ENCODE measurements at regions not wholly inside any gene's neighbourhood (a gene's known extent, or its start where the extent isn't known, plus 50 kb on each side); places are given as distances from the start of the nearest gene placed in this dataset.
"Not testable (repeated sequence)": the region's sequence is repeated elsewhere in the genome, so short reads cannot be mapped to it uniquely, and the experiment has no call there.

- DNase-seq = no peak
These were observed 201.1 kb downstream of the PALM2AKAP2 start for GRCh38 chr9:109981091-109981490.

DNA sequence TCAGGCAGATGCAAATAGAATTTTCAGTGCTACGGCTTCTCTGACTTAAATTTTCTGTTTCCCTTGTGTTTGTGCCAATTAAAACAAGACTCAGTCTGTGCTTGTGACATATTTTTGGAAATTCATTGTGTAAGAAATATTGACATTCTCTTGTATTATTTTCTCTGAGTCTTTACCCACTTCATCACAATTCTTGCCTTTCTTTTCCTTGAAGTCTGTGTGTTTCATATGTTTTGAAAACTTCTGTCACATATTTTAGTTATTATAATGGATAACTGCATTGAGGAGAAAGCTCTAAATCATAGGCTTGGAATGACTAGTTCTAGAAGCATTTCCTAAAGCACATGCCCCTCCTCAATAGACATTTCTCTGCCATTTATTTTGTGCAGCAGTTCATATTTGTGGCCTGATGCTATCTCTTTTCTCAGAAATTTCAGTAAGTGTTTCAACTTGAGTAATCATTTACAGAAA lies 206.6 kb downstream of the PALM2AKAP2 start:
- no peak for DNase-seq

DNA sequence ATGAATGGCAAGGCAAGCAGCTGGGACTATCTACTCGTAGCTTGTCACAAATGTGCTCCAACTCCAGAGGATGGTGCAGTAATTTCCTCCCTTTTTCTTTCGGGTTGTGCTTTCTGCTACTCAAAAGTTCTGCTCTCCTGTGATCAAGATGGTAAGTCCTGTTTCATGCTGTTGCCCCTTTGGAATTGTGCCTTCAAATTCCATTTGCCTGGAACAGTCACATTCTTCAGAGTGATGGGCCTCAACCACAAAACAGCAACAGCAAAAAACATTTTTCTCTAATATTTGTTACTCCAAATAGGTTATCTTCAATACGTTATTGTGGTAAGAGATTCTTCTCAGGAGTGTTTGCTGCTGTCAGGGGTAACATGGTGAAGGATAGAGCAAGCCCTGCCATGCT lies 209.3 kb downstream of the PALM2AKAP2 start:
- no peak for DNase-seq

- no peak for DNase-seq
These were observed 210.5 kb downstream of the PALM2AKAP2 start for GRCh38 chr9:109990541-109990940.

DNA sequence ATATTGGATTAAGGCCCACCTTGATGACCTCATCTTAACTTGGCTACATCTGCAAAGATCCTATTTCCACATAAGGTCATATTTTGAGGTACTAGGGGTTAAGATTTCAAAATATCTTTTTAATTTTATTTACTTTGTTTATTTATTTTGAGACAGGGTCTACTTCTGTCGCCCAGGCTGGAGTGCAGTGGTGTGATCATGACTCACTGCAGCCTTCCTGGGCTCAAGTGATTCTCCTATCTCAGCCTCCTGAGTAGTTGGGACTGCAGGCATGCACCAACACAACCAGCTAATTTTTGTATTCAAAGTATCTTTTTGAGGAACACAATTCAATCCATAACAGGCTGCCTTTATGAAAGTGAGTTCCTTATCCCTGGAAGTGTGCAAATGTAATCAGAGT lies 212.3 kb downstream of the PALM2AKAP2 start:
- no peak for DNase-seq

DNA sequence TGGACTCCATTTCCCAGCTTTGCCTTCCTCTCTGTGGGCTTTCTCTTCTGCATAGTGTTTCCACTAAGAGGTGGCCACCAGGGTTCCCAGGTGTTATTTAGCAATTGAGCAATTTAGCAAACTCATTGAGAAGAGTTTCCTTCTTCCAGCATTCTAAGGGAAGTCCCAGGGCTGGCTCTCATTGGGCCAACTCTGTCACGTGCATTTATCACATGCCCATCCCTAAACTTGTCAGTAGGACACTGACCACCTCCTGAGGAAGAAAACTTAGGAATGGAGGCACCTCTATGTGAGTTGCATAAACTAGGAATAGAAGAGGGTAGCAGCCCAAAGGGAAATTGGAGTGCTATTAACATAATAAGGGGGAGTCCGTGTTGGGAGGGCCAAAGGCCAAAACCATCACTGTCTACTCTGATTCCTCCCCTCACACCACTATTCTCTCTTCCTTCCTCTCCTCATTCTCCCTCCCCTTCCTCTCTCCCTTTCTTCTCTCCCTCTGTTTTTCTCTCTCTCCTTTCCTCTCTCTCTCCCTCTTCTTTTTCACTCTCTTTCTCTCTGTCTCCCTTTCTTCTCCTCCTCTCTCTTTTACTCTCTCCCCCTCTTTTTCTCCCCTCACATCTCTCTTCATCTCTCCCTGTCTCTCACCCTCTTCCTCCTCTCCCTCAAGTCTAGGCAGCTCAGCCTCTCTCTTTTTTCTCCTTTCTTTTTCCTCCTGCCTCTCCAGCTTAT lies 213.4 kb downstream of the PALM2AKAP2 start:
- no peak for DNase-seq

DNA sequence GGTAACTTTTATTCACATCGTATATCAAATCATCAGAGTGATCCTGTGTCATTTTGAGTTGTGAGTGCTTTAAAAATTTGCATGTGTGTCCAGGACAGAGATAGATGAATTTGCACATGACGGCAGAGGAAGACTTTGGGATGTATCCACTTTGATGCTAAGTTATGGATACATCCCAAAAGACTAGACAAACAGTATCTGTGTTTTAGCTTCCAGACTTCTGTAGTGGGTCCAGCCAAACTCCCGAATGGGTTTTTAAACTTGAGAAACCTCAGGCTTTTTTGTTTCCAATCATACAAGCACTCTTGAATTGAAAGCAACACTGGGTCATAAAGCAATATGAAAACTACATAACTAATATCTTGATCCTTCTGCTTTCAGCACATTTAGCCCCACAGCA lies 213.8 kb downstream of the C9orf152 start:
- DNase-seq = no peak

- DNase-seq = no peak
These were observed 210.9 kb downstream of the C9orf152 start for GRCh38 chr9:109996936-109997580.

DNA sequence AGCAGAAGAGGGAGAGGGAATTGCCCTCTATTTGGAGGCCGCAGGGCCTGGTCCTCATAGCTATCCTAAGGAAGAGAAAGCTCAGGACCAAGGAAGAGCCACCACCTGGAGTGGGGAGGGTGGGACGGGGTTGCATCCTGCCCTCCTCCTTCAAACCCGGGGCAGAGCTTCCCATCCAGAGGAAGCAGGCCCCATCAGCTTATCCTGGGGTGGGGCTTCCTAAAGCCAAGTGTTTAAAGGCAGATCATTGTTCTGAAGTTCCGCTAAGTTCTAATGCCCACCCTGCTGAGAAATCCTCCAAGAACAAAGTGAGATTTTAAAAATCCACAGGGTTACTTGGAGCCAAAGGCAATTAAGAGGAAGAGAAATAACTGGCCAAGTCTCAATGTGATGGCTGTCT lies 210.3 kb downstream of the C9orf152 start:
- DNase-seq = no peak

GRCh38 chr9:110005521-110005920 lies 202.4 kb downstream of the C9orf152 start:
- DNase-seq = not testable (repeated sequence)

GRCh38 chr9:110006657-110007056 lies 201.3 kb downstream of the C9orf152 start:
- DNase-seq = no peak

GRCh38 chr9:110007477-110008270 lies 200.3 kb downstream of the C9orf152 start:
- no peak for DNase-seq

GRCh38 chr9:110008663-110009062 lies 199.3 kb downstream of the C9orf152 start:
- no peak for DNase-seq

DNA sequence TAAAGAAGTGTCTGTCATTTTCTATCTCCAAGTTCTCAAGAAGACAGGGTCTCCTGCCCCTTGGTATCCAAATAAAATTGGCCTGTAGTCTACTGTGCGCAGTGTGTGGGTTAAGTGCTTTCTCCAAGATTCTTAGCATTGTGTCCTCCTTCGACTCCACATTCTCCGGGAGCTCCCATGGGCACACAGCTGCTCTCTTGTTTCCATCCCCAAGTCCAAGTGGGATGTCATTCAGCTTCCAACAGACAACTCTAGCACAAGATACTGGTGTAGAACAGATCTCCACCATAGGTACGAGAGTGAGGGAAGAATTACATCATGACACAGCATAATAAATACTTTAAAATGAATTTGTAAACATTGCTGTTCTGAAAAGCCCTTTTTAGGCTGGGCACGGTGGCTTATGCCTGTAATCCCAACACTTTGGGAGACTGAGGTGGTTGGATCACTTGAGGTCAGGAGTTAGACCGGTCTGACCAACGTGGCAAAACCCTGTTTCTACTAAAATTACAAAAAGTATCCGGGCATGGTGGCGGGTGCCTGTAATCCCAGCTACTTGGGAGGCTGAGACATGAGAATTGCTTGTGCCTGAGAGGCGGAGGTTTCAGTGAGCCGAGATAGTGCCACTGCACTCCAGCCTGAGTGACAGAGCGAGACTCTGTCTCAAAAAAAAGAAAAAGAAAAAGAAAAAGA lies 196.2 kb downstream of the C9orf152 start:
- no peak for DNase-seq

GRCh38 chr9:110013064-110013463 lies 194.9 kb downstream of the C9orf152 start:
- no peak for DNase-seq

DNA sequence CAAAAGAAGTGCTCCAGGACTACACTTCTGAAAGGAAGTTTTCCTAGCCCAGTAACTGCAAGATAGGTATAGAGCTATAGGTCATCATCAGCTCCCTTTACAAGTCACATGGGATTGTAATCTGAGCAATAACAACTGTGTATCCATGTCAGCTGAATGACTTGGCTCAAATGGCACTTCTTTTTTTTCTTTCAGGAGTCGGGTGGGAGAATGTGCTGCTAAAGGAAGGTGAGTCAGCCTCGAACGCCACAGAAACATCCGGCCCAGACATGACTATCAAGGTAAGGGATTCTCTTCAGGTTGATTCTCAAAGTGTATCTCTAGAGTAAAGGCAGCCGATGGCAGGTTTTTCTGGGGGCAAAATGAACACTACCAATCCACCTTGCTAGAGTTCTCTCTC lies 192.2 kb downstream of the C9orf152 start:
- DNase-seq = no peak

DNA sequence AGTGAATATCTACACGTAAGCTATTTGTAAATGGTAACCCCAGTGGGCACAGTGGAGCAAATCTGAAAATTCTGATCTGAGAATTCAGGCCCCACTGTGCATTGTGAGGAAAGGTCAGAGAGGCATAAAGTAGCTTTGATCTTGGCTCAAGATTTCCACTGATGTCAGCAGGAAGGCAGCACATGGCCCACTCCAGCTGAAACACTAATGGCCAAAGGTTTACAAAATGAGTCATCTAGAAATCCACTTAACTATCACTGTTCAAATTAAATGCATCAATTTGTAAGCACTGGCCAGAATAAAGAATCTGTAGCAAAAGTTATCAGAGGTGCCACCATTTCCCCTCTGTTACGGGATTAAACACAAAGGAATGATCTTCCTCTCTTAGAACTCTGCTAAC lies 191.6 kb downstream of the C9orf152 start:
- DNase-seq = no peak

DNA sequence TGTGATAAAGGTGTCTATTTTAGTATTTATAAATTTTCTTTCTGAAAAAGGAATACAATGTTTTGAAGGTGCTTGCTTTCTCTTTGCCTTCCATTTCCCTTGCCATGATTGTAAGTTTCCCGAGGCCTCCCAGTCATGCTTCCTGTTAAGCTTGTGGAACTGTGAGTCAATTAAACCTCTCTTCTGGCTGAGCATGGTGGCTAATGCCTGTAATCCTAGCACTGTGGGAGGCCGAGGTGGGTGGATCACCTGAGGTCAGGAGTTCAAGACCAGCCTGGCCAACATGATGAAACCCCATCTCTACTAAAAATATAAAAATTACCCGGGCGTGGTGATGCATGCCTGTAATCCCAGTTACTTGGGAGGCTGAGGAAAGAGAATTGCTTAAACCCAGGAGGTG lies 187.7 kb downstream of the C9orf152 start:
- DNase-seq = peak; percentile 27 to 48

GRCh38 chr9:110021891-110022290 lies 186.1 kb downstream of the C9orf152 start:
- peak; percentile 87 to 90 for DNase-seq

DNA sequence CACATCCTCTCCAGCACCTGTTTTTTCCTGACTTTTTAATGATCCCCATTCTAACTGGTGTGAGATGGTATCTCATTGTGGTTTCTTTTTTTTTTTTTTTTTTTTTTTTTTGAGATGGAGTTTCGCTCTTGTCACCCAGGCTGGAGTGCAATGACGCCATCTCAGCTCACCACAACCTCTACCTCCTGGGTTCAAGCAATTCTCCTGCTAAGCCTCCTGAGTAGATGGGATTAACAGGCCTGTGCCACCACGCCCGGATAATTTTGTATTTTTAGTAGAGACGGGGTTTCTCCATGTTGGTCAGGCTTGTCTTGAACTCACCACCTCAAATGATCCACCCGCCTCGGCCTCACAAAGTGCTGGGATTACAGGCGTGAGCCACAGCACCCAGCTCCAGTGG lies 184.7 kb downstream of the C9orf152 start:
- DNase-seq = not testable (repeated sequence)

DNA sequence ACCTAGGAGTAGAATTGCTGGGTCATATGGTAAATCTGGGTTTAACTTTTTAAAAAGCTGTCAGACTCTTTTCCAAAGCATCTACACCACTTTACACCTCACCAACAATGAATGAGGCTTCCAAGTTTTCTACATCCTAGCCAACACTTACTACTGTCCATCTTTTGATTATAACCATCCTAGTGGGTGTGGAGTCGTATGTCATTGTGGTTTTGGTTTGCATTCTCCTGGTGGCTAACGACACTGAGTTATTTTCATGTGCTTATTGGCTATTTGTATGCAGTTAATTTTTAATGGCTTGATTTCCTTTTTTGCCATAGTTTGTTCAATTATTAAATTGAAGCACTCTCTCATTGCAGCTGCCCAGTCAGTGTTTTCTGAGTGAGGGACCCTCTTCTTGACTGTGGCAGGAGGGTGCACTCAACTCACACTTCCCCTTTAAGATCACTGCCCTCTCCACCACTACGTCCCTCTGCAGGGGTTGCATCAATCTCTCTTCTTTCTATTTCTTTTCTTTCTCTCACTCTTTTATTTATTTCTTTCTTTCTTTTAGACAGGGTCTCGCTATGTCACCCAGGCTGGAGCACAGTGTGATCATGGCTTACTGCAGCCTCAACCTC lies 182.3 kb downstream of the C9orf152 start:
- no peak for DNase-seq

DNA sequence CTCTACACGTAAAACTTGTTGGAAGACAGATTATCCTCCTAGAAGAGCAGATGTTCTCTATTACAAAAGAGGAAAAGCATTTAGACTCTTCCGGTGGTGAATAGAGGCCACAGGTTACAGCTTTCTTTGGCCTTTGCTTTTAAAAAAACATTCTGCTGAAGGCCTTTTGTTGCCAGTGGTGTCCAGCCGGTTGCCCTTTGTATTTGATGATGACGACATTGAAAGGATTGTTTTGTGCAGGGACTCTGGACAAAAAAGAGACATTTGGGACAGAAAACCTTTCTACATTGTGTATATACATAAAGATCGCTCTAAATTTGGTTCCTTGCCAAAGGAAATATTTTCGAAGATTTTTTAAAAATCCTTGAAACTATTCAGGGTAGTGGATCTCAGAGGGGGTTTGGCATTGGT lies 180.3 kb downstream of the C9orf152 start:
- DNase-seq = no peak

All from inflammatory macrophage (primary cell).